B cell (primary cell): ENCODE measurements at regions not wholly inside any gene's neighbourhood (a gene's known extent, or its start where the extent isn't known, plus 50 kb on each side); places are given as distances from the start of the nearest gene placed in this dataset.

Source experiments
- ATAC-seq: fragments of 200-7000 bp; cut with Tn5 transposase; one replicate; pipeline ENCODE4 v1.10.0; 2021; ENCODE audit warnings: low read depth, mild to moderate bottlenecking, moderate number of reproducible peaks, moderate library complexity
- CTCF ChIA-PET: fragments of 350-600 bp; sonication (Branson Sonifier 250); formaldehyde crosslinking; loops from one replicate; lab custom pipeline; 2021; ENCODE audit warnings: antibody characterized with exemption, inconsistent platforms; lab: Charles Lee
- POLR2A ChIA-PET: fragments of 350-600 bp; sonication (Branson Sonifier 250); formaldehyde crosslinking; loops from one replicate; lab custom pipeline; 2021; ENCODE audit warnings: antibody characterized with exemption; lab: Charles Lee
- DNase-seq: peaks from one replicate; pipeline ENCODE4 v3.0.0; 2013
- H2AFZ ChIP-seq: 2 replicates; pipeline ENCODE4 v1.6.1; 2012; ENCODE audit warnings: mild to moderate bottlenecking, low read depth, low read length; ENCODE audit not compliant: insufficient read depth, poor library complexity, severe bottlenecking
- H3K27ac ChIP-seq, 2 donors: 1 replicate in 1 of 2; 2 replicates in 1 of 2; pipeline ENCODE4 v1.5.1; 2012 to 2013; ENCODE audit warnings: low read length in 2 of 2, mild to moderate bottlenecking in 2 of 2, moderate library complexity in 1 of 2
- H3K27me3 ChIP-seq, 4 experiments: fragments of 200-600 bp in 1 of 4; sonication (generic) in 1 of 4; replicated peaks in 1 of 4; 1 replicate in 2 of 4; 2 replicates in 2 of 4; pipeline versions ENCODE4 v1.6.1 to v1.7.0; 2013 to 2016; ENCODE audit warnings: low read length in 3 of 4, mild to moderate bottlenecking in 2 of 4, mixed read lengths in 1 of 4, moderate library complexity in 1 of 4; ENCODE audit not compliant: insufficient read depth in 4 of 4, control insufficient read depth in 3 of 4; ENCODE audit errors: control extremely low read depth in 1 of 4
- H3K36me3 ChIP-seq, 2 experiments: replicated peaks in 1 of 2; 1 replicate in 1 of 2; 2 replicates in 1 of 2; pipeline versions ENCODE4 v1.6.1 to v1.7.1; 2013; ENCODE audit warnings: low read length in 1 of 2; ENCODE audit not compliant: insufficient read depth in 2 of 2, control insufficient read depth in 1 of 2; ENCODE audit errors: control extremely low read depth in 1 of 2, extremely low read depth in 1 of 2
- H3K4me1 ChIP-seq, 2 donors: fragments of 200-600 bp in 1 of 2; sonication (generic) in 1 of 2; 1 replicate in 1 of 2; 2 replicates in 1 of 2; pipeline versions ENCODE4 v1.5.1 to v1.6.1; 2013 to 2017; ENCODE audit warnings: low read length in 2 of 2; ENCODE audit not compliant: control insufficient read depth in 2 of 2, insufficient read depth in 2 of 2
- H3K4me2 ChIP-seq: replicated peaks from 2 replicates; pipeline ENCODE3; 2012; ENCODE audit warnings: mild to moderate bottlenecking, low read depth, low read length; ENCODE audit not compliant: poor library complexity, severe bottlenecking
- H3K4me3 ChIP-seq, 5 experiments: fragments of 200-600 bp in 1 of 5; sonication (generic) in 1 of 5; 1 replicate in 3 of 5; 2 replicates in 2 of 5; pipeline versions ENCODE4 v1.5.1 to v1.7.0; 2011 to 2016; ENCODE audit warnings: low read length in 4 of 5, mild to moderate bottlenecking in 4 of 5, low read depth in 2 of 5, control low read depth in 1 of 5, moderate library complexity in 1 of 5; ENCODE audit not compliant: insufficient read depth in 1 of 5; ENCODE audit errors: control extremely low read depth in 1 of 5, extremely low read depth in 1 of 5
- H3K79me2 ChIP-seq: fragments of 200-600 bp; sonication (generic); one replicate; pipeline ENCODE4 v1.6.0; 2016; ENCODE audit warnings: low read length; ENCODE audit not compliant: control insufficient read depth, insufficient read depth
- H3K9ac ChIP-seq: fragments of 200-600 bp; sonication (generic); 2 replicates; pipeline ENCODE4 v1.6.1; 2017; ENCODE audit warnings: mild to moderate bottlenecking, low read length, moderate library complexity
- H3K9me3 ChIP-seq, 3 donors: one replicate each; pipeline versions ENCODE4 v1.6.1 to v1.7.1; 2013; ENCODE audit warnings: low read length in 2 of 3; ENCODE audit not compliant: control insufficient read depth in 2 of 3, insufficient read depth in 1 of 3; ENCODE audit errors: control extremely low read depth in 1 of 3
- H4K20me1 ChIP-seq: 2 replicates; pipeline ENCODE4 v1.6.0; 2012; ENCODE audit warnings: mild to moderate bottlenecking, low read length; ENCODE audit not compliant: insufficient read depth, control insufficient read depth, poor library complexity, severe bottlenecking
- H3K27ac Mint-ChIP-seq: one replicate; pipeline ENCODE4 v1.8.0; 2021; ENCODE audit warnings: mixed read lengths
- H3K27me3 Mint-ChIP-seq: one replicate; pipeline ENCODE4 v1.8.0; 2021; ENCODE audit warnings: mixed read lengths
- H3K4me1 Mint-ChIP-seq: one replicate; pipeline ENCODE4 v1.8.0; 2021; ENCODE audit warnings: mixed read lengths
- H3K4me3 Mint-ChIP-seq: one replicate; pipeline ENCODE4 v1.8.0; 2021; ENCODE audit warnings: mixed read lengths
- H3K9me3 Mint-ChIP-seq: one replicate; pipeline ENCODE4 v1.8.0; 2022; ENCODE audit warnings: mixed read lengths; ENCODE audit not compliant: insufficient read depth
- EZH2 ChIP-seq: IDR thresholded peaks from 2 replicates; pipeline ENCODE4 v1.6.1; 2012; ENCODE audit warnings: borderline replicate concordance, low read depth, mild to moderate bottlenecking, moderate library complexity, low read length; ENCODE audit not compliant: insufficient read depth, poor library complexity, severe bottlenecking
- WGBS: methylation state at CpG from one replicate; pipeline ENCODE4 v1.1.5; 2013; ENCODE audit warnings: missing lambda C conversion rate; ENCODE audit not compliant: insufficient coverage; 5-methylcytosine and 5-hydroxymethylcytosine counted together
- intact Hi-C: fragments of 100-400 bp; cut with micrococcal nuclease; formaldehyde crosslinking; loops from one replicate; pipeline ENCODE4 v1.10.0; 2022
- TF ChIP-seq, protein P1 (sequence below): fragments of 200-600 bp; IDR thresholded peaks from one replicate; pipeline ENCODE4 v1.8.0; 2022; ENCODE audit warnings: antibody characterized with exemption, mild to moderate bottlenecking

DNA sequence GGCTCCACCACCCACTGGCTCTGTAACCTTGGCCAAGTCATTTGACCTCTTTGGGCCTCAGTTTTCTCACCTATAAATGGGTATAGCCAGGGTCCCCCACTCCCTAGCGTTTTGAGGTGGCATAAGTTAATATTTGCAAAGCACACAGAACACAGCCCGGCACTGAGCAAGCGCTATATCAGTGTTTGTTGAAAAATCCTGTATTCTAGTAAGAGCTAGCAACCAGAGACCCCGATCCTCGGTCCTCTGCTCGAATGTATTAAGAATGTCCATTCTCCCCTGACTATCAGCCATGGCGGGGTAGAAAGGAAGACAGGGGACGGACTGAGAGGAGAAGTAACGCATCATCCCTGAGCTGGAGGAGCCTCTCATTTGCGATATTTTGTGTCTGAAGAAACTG is 131.2 kb downstream of the IRF8 start:
- H3K4me3 ChIP-seq = no peak overlapping the region
- no peak for DNase-seq
- POLR2A ChIA-PET = no interaction called here
- H3K4me1 ChIP-seq = no peaks in the 10 kb centered on the region
- WGBS = 98% methylated on average over 10 of the region's 10 CpGs
- no peak overlapping the region for H2AFZ ChIP-seq
- Mint-ChIP-seq H3K4me3 (no peak overlapping the region), H3K4me1 (no peaks in the 10 kb centered on the region), H3K27ac (no peak overlapping the region), H3K9me3 (peaks cover 3% of the 10 kb centered on the region), H3K27me3 (peaks cover 48% of the 10 kb centered on the region)
- H3K4me2 ChIP-seq = no peak overlapping the region
- no peak for TF ChIP-seq EZH2
- TF ChIP-seq, protein P1, sequence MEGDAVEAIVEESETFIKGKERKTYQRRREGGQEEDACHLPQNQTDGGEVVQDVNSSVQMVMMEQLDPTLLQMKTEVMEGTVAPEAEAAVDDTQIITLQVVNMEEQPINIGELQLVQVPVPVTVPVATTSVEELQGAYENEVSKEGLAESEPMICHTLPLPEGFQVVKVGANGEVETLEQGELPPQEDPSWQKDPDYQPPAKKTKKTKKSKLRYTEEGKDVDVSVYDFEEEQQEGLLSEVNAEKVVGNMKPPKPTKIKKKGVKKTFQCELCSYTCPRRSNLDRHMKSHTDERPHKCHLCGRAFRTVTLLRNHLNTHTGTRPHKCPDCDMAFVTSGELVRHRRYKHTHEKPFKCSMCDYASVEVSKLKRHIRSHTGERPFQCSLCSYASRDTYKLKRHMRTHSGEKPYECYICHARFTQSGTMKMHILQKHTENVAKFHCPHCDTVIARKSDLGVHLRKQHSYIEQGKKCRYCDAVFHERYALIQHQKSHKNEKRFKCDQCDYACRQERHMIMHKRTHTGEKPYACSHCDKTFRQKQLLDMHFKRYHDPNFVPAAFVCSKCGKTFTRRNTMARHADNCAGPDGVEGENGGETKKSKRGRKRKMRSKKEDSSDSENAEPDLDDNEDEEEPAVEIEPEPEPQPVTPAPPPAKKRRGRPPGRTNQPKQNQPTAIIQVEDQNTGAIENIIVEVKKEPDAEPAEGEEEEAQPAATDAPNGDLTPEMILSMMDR = no peak
- H3K9me3 ChIP-seq = peaks cover 0 to 21% (median 2%) of the 10 kb centered on the region in 3 donors
- intact Hi-C loops = no loop called here
- no peaks in the 10 kb centered on the region for H3K36me3 ChIP-seq
- no peaks in the 10 kb centered on the region for H4K20me1 ChIP-seq
- no peak for ATAC-seq
- peaks cover 0 to 27% (median 3%) of the 10 kb centered on the region in 4 experiments for H3K27me3 ChIP-seq
- no peak overlapping the region for H3K9ac ChIP-seq
- H3K27ac ChIP-seq = no peak overlapping the region
- H3K79me2 ChIP-seq = no peaks in the 10 kb centered on the region
- CTCF ChIA-PET = no interaction called here

DNA sequence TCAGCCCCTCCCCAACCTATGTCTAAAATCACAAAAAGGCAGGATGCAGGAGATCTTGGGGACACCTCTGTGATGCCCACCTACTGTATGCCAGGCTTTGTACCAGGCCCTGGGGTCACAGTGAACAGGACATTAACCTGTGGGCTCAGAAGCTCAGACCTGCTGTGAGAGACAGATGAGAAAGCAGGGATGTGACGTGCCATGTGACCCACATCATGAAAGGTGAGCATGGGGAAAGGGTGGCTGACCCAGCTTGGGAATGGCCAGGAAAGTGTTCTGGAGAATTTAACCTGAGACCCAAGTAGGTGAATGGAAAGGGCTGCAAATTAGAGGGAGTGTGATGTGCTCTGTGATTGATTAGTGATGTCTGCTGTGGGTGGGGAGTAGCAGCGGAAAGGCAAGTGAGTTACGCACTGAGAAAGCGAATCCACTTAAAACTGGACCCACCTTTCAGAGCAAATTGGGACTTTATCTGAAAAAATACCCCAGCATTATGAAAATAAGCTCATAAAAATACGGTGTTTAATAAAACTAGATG is 132.2 kb downstream of the IRF8 start:
- WGBS = 93% methylated on average over 1 of the region's 5 CpGs
- Histone ChIP-seq H3K36me3 (no peaks in the 10 kb centered on the region), H3K4me2 (no peak overlapping the region), H3K79me2 (no peaks in the 10 kb centered on the region), H3K9ac (no peak overlapping the region), H3K27ac (no peak overlapping the region), H2AFZ (no peak overlapping the region), H3K4me3 (no peak overlapping the region), H3K9me3 (peaks cover 0 to 16% (median 2%) of the 10 kb centered on the region in 3 donors), H3K27me3 (peaks cover 0 to 23% (median 3%) of the 10 kb centered on the region in 4 experiments), H4K20me1 (no peaks in the 10 kb centered on the region), H3K4me1 (no peaks in the 10 kb centered on the region)
- Mint-ChIP-seq H3K4me3 (no peak overlapping the region), H3K9me3 (peaks cover 3% of the 10 kb centered on the region), H3K4me1 (no peaks in the 10 kb centered on the region), H3K27me3 (peaks cover 49% of the 10 kb centered on the region), H3K27ac (no peak overlapping the region)
- intact Hi-C loops = no loop called here
- no peak for DNase-seq
- TF ChIP-seq, protein P1 = no peak
- TF ChIP-seq EZH2 = no peak
- POLR2A ChIA-PET = no interaction called here
- ATAC-seq = no peak
- CTCF ChIA-PET = interaction anchor here (0.5 to 1.4 kb wide), 2 partner anchors 42 to 210 kb away, joined by 3 to 6 read pairs; no protein-coding TSS in a partner anchor
